GM12873 (cell line): ENCODE measurements at regions not wholly inside any gene's neighbourhood (a gene's known extent, or its start where the extent isn't known, plus 50 kb on each side); places are given as distances from the start of the nearest gene placed in this dataset.

Source experiments
- CTCF ChIP-seq: IDR thresholded peaks from 2 replicates; pipeline ENCODE4 v1.5.1; 2012; ENCODE audit warnings: low read depth, mild to moderate bottlenecking, moderate library complexity, low read length, control low read depth; ENCODE audit not compliant: insufficient read depth; ENCODE audit errors: missing control alignments

GRCh38 chr22:26746311-26746710 lies 88.9 kb downstream of the MIAT start:
- TF ChIP-seq CTCF, result no peak

GRCh38 chr22:26748845-26749244 lies 91.5 kb downstream of the MIAT start:
- TF ChIP-seq CTCF, result no peak

GRCh38 chr22:26751217-26751616 lies 93.8 kb downstream of the MIAT start:
- TF ChIP-seq CTCF, result no peak

- peak; percentile 23 for TF ChIP-seq CTCF
These were observed 95.9 kb downstream of the MIAT start for GRCh38 chr22:26753125-26753862.

- TF ChIP-seq CTCF, result peak; percentile 81
These were observed 99.4 kb downstream of the MIAT start for GRCh38 chr22:26756675-26757293.

GRCh38 chr22:26757496-26757895 lies 100.1 kb downstream of the MIAT start:
- TF ChIP-seq CTCF, result no peak

GRCh38 chr22:26762503-26763472 lies 105.4 kb downstream of the MIAT start:
- no peak for TF ChIP-seq CTCF
